ENCODE measurements at regions not wholly inside any gene's neighbourhood (a gene's known extent, or its start where the extent isn't known, plus 50 kb on each side); places are given as distances from the start of the nearest gene placed in this dataset.

- H3K27me3 Mint-ChIP-seq (ENCODE audit: low read depth) = no peaks in the 10 kb centered on the region
- no peak overlapping the region for H3K27ac Mint-ChIP-seq
- H3K4me1 Mint-ChIP-seq (ENCODE audit: low read depth) = no peaks in the 10 kb centered on the region
- H3K36me3 Mint-ChIP-seq (ENCODE audit: low read depth) = no peaks in the 10 kb centered on the region
- H3K9me3 Mint-ChIP-seq = no peaks in the 10 kb centered on the region
- H3K4me3 Mint-ChIP-seq = no peak overlapping the region
- no peak for DNase-seq (ENCODE audit: low spot score)
Measured at GRCh38 chr2:66021296-66021695, 413.6 kb upstream of the MEIS1 start.

DNA sequence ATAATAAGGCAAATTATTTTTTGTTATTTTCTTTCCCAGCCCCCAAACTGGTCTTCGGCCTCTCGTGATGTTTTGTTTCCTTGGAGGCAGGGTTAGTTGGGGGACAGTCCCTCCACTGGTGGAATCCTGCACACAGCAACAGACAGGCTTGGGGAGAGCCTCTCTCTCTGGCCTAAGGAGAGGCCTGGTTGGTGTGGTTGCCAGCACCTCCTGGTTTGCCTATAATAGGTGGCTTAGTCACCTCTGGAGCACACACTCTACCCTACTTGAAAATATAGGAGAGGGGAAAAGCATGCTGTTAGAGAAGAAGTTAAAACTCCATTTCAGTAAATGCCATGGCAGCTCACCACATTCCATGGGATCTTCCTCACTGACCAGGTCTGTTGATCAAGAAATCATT lies 417.2 kb upstream of the MEIS1 start:
- Mint-ChIP-seq H3K36me3 (ENCODE audit: low read depth) (no peaks in the 10 kb centered on the region), H3K4me1 (ENCODE audit: low read depth) (no peaks in the 10 kb centered on the region), H3K9me3 (no peaks in the 10 kb centered on the region), H3K27me3 (ENCODE audit: low read depth) (no peaks in the 10 kb centered on the region), H3K4me3 (no peak overlapping the region), H3K27ac (no peak overlapping the region)
- no peak for DNase-seq (ENCODE audit: low spot score)

- H3K9me3 Mint-ChIP-seq = peaks cover 3% of the 10 kb centered on the region
- no peaks in the 10 kb centered on the region for H3K36me3 Mint-ChIP-seq (ENCODE audit: low read depth)
- no peaks in the 10 kb centered on the region for H3K27me3 Mint-ChIP-seq (ENCODE audit: low read depth)
- no peak overlapping the region for H3K27ac Mint-ChIP-seq
- no peaks in the 10 kb centered on the region for H3K4me1 Mint-ChIP-seq (ENCODE audit: low read depth)
- no peak overlapping the region for H3K4me3 Mint-ChIP-seq
- no peak for DNase-seq (ENCODE audit: low spot score)
Measured at GRCh38 chr2:66014450-66014849, 420.5 kb upstream of the MEIS1 start.

DNA sequence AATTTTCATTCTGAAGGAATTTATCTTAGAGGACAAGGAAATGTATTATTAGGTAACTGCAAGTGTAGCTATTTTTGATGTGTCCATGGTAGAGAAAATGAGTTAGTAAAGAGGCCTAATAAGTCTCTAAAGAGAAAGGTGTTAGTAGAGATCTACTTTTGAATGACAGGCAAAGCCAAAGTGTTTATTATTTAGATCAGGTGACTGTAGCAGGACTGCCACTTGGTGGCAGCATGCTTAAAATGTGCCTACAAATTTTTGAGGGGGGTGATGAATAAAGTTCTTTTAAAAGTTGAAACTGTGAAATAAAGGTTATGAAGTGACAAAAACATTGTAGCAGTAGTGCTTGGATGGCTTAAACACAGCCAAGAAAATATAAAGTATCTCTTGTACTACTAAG lies 421.5 kb upstream of the MEIS1 start:
- H3K4me3 Mint-ChIP-seq = no peak overlapping the region
- no peaks in the 10 kb centered on the region for H3K4me1 Mint-ChIP-seq (ENCODE audit: low read depth)
- no peaks in the 10 kb centered on the region for H3K27me3 Mint-ChIP-seq (ENCODE audit: low read depth)
- DNase-seq (ENCODE audit: low spot score) = no peak
- H3K9me3 Mint-ChIP-seq = peaks cover 3% of the 10 kb centered on the region
- no peak overlapping the region for H3K27ac Mint-ChIP-seq
- no peaks in the 10 kb centered on the region for H3K36me3 Mint-ChIP-seq (ENCODE audit: low read depth)

GRCh38 chr2:66003931-66004330 lies 431.0 kb upstream of the MEIS1 start:
- no peak for DNase-seq (ENCODE audit: low spot score)
- Mint-ChIP-seq H3K4me1 (ENCODE audit: low read depth) (no peaks in the 10 kb centered on the region), H3K36me3 (ENCODE audit: low read depth) (no peaks in the 10 kb centered on the region), H3K27ac (no peak overlapping the region), H3K27me3 (ENCODE audit: low read depth) (no peaks in the 10 kb centered on the region), H3K4me3 (no peak overlapping the region), H3K9me3 (no peaks in the 10 kb centered on the region)

DNA sequence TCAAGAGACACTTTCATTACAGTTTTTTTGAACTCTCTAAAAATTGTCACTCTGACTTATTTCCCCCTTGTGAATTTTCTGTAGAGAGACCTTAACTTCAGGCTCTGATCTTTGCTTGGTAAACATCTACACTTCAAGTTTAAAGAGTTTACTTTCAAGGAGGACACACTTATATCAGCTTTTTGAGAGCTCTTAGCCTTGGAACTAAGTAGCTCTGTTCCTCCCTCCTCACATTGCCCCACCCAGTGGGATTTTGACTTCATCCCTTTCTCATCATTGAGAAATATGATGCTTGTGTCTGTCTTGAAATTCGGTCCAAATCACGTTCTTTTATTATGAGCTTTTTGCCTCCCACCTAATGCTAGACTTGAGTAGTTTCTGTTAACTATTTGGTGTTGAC lies 433.4 kb upstream of the MEIS1 start:
- no peak overlapping the region for H3K27ac Mint-ChIP-seq
- no peaks in the 10 kb centered on the region for H3K27me3 Mint-ChIP-seq (ENCODE audit: low read depth)
- H3K4me3 Mint-ChIP-seq = no peak overlapping the region
- no peaks in the 10 kb centered on the region for H3K4me1 Mint-ChIP-seq (ENCODE audit: low read depth)
- DNase-seq (ENCODE audit: low spot score) = no peak
- H3K9me3 Mint-ChIP-seq = no peaks in the 10 kb centered on the region
- H3K36me3 Mint-ChIP-seq (ENCODE audit: low read depth) = no peaks in the 10 kb centered on the region

DNA sequence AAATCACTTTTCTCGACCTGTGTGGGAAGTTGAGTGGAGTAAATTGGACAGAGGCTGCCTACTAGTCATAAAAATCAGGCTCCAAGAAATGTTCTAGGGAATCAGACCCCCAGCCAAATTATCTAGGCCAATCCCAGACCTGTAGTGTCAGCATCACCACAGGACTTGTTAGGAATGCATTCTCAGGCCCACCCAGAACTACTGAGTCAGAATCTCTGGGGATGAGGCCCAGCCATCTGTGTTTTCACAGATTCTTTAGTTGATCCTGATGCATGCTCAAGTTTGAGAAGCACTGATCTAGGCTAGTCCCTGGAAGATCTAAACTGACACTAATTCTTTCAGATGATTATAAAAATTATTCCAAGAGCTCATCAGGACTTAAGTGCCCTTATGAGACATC lies 434.0 kb upstream of the MEIS1 start:
- Mint-ChIP-seq H3K4me1 (ENCODE audit: low read depth) (no peaks in the 10 kb centered on the region), H3K27me3 (ENCODE audit: low read depth) (no peaks in the 10 kb centered on the region), H3K36me3 (ENCODE audit: low read depth) (no peaks in the 10 kb centered on the region), H3K27ac (no peak overlapping the region), H3K4me3 (no peak overlapping the region), H3K9me3 (no peaks in the 10 kb centered on the region)
- DNase-seq (ENCODE audit: low spot score) = no peak

DNA sequence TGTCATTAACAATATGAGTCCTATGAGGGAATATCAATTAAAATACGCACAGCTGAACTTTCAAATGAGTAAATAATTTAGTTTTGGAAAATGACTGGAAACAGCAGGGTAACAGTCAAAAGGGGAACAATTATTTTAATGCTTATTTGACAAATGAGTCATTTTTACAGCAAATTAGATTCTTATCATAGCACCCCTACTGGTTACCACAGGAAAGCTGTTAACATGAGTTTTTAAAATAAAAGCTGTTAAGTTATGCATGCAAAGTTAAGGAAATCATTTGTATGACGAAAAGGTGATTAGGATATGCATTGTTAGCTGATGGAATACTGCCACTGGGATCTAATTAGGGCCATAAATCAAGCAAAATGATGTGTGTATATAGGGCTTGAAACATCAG lies 435.1 kb upstream of the MEIS1 start:
- no peaks in the 10 kb centered on the region for H3K36me3 Mint-ChIP-seq (ENCODE audit: low read depth)
- H3K4me1 Mint-ChIP-seq (ENCODE audit: low read depth) = no peaks in the 10 kb centered on the region
- DNase-seq (ENCODE audit: low spot score) = no peak
- no peaks in the 10 kb centered on the region for H3K9me3 Mint-ChIP-seq
- no peak overlapping the region for H3K4me3 Mint-ChIP-seq
- no peaks in the 10 kb centered on the region for H3K27me3 Mint-ChIP-seq (ENCODE audit: low read depth)
- no peak overlapping the region for H3K27ac Mint-ChIP-seq

GRCh38 chr2:65999103-65999502 lies 435.8 kb upstream of the MEIS1 start:
- no peaks in the 10 kb centered on the region for H3K9me3 Mint-ChIP-seq

GRCh38 chr2:65997961-65998360 lies 437.0 kb upstream of the MEIS1 start:
- DNase-seq (ENCODE audit: low spot score) = no peak
- Mint-ChIP-seq H3K4me3 (no peak overlapping the region), H3K9me3 (no peaks in the 10 kb centered on the region), H3K27ac (no peak overlapping the region), H3K27me3 (ENCODE audit: low read depth) (no peaks in the 10 kb centered on the region), H3K36me3 (ENCODE audit: low read depth) (no peaks in the 10 kb centered on the region), H3K4me1 (ENCODE audit: low read depth) (no peaks in the 10 kb centered on the region)

More at GRCh38 chr2:65999103-65999502, 435.8 kb upstream of the MEIS1 start:
- H3K4me1 Mint-ChIP-seq (ENCODE audit: low read depth) = no peaks in the 10 kb centered on the region
- no peak overlapping the region for H3K4me3 Mint-ChIP-seq
- H3K27me3 Mint-ChIP-seq (ENCODE audit: low read depth) = no peaks in the 10 kb centered on the region
- no peak for DNase-seq (ENCODE audit: low spot score)
- H3K27ac Mint-ChIP-seq = no peak overlapping the region
- H3K36me3 Mint-ChIP-seq (ENCODE audit: low read depth) = no peaks in the 10 kb centered on the region

- H3K27me3 Mint-ChIP-seq (ENCODE audit: low read depth) = no peaks in the 10 kb centered on the region
Measured at GRCh38 chr2:65992198-65992554, 442.7 kb upstream of the MEIS1 start.

GRCh38 chr2:65991381-65992197 lies 443.3 kb upstream of the MEIS1 start:
- Mint-ChIP-seq H3K36me3 (ENCODE audit: low read depth) (no peaks in the 10 kb centered on the region), H3K9me3 (no peaks in the 10 kb centered on the region), H3K27me3 (ENCODE audit: low read depth) (no peaks in the 10 kb centered on the region), H3K4me3 (no peak overlapping the region), H3K27ac (no peak overlapping the region), H3K4me1 (ENCODE audit: low read depth) (no peaks in the 10 kb centered on the region)
- no peak for DNase-seq (ENCODE audit: low spot score)

More at GRCh38 chr2:65992198-65992554, 442.7 kb upstream of the MEIS1 start:
- H3K27ac Mint-ChIP-seq = no peak overlapping the region
- H3K9me3 Mint-ChIP-seq = no peaks in the 10 kb centered on the region
- no peak for DNase-seq (ENCODE audit: low spot score)
- H3K4me3 Mint-ChIP-seq = no peak overlapping the region
- H3K36me3 Mint-ChIP-seq (ENCODE audit: low read depth) = no peaks in the 10 kb centered on the region
- no peaks in the 10 kb centered on the region for H3K4me1 Mint-ChIP-seq (ENCODE audit: low read depth)

DNA sequence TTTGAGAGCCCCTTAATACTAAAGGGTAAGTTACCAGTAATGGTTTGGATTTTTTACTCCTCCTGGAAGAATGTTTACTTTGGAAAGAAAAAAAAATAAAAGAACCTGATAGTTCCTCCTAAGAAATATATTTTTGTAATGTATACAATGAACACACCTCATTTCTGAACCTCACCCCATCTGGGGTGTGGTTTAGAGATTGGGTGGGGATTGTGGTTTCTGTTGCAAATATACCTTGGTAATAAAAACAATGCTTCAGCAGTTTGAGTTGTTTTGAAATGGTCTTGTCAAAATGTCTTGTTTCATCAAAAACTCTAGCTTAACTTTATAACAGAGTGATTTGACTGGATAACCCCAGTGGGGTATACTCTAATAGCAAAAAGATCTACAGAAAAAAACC lies 448.9 kb upstream of the MEIS1 start:
- H3K27me3 Mint-ChIP-seq (ENCODE audit: low read depth) = no peaks in the 10 kb centered on the region
- no peaks in the 10 kb centered on the region for H3K9me3 Mint-ChIP-seq
- no peak overlapping the region for H3K4me3 Mint-ChIP-seq
- H3K27ac Mint-ChIP-seq = no peak overlapping the region
- H3K4me1 Mint-ChIP-seq (ENCODE audit: low read depth) = no peaks in the 10 kb centered on the region
- DNase-seq (ENCODE audit: low spot score) = no peak
- H3K36me3 Mint-ChIP-seq (ENCODE audit: low read depth) = no peaks in the 10 kb centered on the region

GRCh38 chr2:65980531-65980930 lies 454.4 kb upstream of the MEIS1 start:
- H3K27me3 Mint-ChIP-seq (ENCODE audit: low read depth) = no peaks in the 10 kb centered on the region
- no peak for DNase-seq (ENCODE audit: low spot score)
- no peaks in the 10 kb centered on the region for H3K36me3 Mint-ChIP-seq (ENCODE audit: low read depth)
- no peak overlapping the region for H3K4me3 Mint-ChIP-seq
- H3K4me1 Mint-ChIP-seq (ENCODE audit: low read depth) = no peaks in the 10 kb centered on the region
- H3K9me3 Mint-ChIP-seq = no peaks in the 10 kb centered on the region
- no peak overlapping the region for H3K27ac Mint-ChIP-seq

GRCh38 chr2:65979446-65979845 lies 455.5 kb upstream of the MEIS1 start:
- no peaks in the 10 kb centered on the region for H3K4me1 Mint-ChIP-seq (ENCODE audit: low read depth)
- H3K9me3 Mint-ChIP-seq = no peaks in the 10 kb centered on the region
- H3K27me3 Mint-ChIP-seq (ENCODE audit: low read depth) = no peaks in the 10 kb centered on the region
- H3K36me3 Mint-ChIP-seq (ENCODE audit: low read depth) = no peaks in the 10 kb centered on the region
- no peak overlapping the region for H3K4me3 Mint-ChIP-seq
- H3K27ac Mint-ChIP-seq = no peak overlapping the region
- no peak for DNase-seq (ENCODE audit: low spot score)

Data from T-helper 2 cell treated with Interferon-gamma antibody and Interleukin-4, amounts not matched to agents 5 μg/mL and 100 μg/mL, for 36 hours (primary cell).